ENCODE measurements at regions not wholly inside any gene's neighbourhood (a gene's known extent, or its start where the extent isn't known, plus 50 kb on each side); places are given as distances from the start of the nearest gene placed in this dataset.
A peak's percentile ranks its signal among the peaks of the same experiment; 100 is the strongest.

GRCh38 chr9:96087669-96088299 is 212.3 kb downstream of the ERCC6L2 start:
- no peak for DNase-seq (ENCODE audit: low spot score)

GRCh38 chr9:96086936-96087571 is 211.6 kb downstream of the ERCC6L2 start:
- DNase-seq (ENCODE audit: low spot score), result no peak

- no peak for DNase-seq (ENCODE audit: low spot score)
Measured at GRCh38 chr9:96085491-96086143, 210.1 kb downstream of the ERCC6L2 start.

GRCh38 chr9:96084331-96084734 is 208.8 kb downstream of the ERCC6L2 start:
- DNase-seq (ENCODE audit: low spot score), result no peak

- DNase-seq (ENCODE audit: low spot score), result no peak
Measured at GRCh38 chr9:96082516-96083232, 207.2 kb downstream of the ERCC6L2 start.

GRCh38 chr9:96080364-96080763 is 204.9 kb downstream of the ERCC6L2 start:
- no peak for DNase-seq (ENCODE audit: low spot score)

GRCh38 chr9:96079779-96080178 is 204.3 kb downstream of the ERCC6L2 start:
- DNase-seq (ENCODE audit: low spot score), result no peak

- DNase-seq (ENCODE audit: low spot score), result no peak
Measured at GRCh38 chr9:96078897-96079490, 203.5 kb downstream of the ERCC6L2 start.

- no peak for DNase-seq (ENCODE audit: low spot score)
Measured at GRCh38 chr9:96075757-96076156, 200.3 kb downstream of the ERCC6L2 start.

GRCh38 chr9:96075111-96075510 is 199.6 kb downstream of the ERCC6L2 start:
- no peak for DNase-seq (ENCODE audit: low spot score)

GRCh38 chr9:96073531-96074480 is 198.3 kb downstream of the ERCC6L2 start:
- DNase-seq (ENCODE audit: low spot score), result no peak

GRCh38 chr9:96072930-96073329 is 197.4 kb downstream of the ERCC6L2 start:
- no peak for DNase-seq (ENCODE audit: low spot score)

- DNase-seq (ENCODE audit: low spot score), result no peak
Measured at GRCh38 chr9:96071815-96072124, 196.3 kb downstream of the ERCC6L2 start.

- peak; percentile 60 for DNase-seq (ENCODE audit: low spot score)
Measured at GRCh38 chr9:96071076-96071814, 195.8 kb downstream of the ERCC6L2 start.

GRCh38 chr9:96069629-96070220 is 194.2 kb downstream of the ERCC6L2 start:
- DNase-seq (ENCODE audit: low spot score), result no peak

GRCh38 chr9:96068511-96068910 is 193.0 kb downstream of the ERCC6L2 start:
- no peak for DNase-seq (ENCODE audit: low spot score)

- no peak for DNase-seq (ENCODE audit: low spot score)
Measured at GRCh38 chr9:96067600-96067999, 192.1 kb downstream of the ERCC6L2 start.

GRCh38 chr9:96067004-96067403 is 191.5 kb downstream of the ERCC6L2 start:
- no peak for DNase-seq (ENCODE audit: low spot score)

GRCh38 chr9:96065482-96066251 is 190.2 kb downstream of the ERCC6L2 start:
- DNase-seq (ENCODE audit: low spot score), result no peak

All from ecto neural progenitor cell (in vitro differentiated cells).